Testis (tissue), 2 donors: ENCODE measurements at regions not wholly inside any gene's neighbourhood (a gene's known extent, or its start where the extent isn't known, plus 50 kb on each side); places are given as distances from the start of the nearest gene placed in this dataset.

Experiments used
- CTCF ChIP-seq, 3 experiments: fragments of 450-650 bp in 2 of 3; fragments of 200-600 bp in 1 of 3; sonication (generic) in 1 of 3; IDR thresholded peaks; one replicate each; pipeline ENCODE4 v1.5.1; 2016 to 2019; ENCODE audit warnings: antibody characterized with exemption in 3 of 3, mild to moderate bottlenecking in 2 of 3, moderate library complexity in 1 of 3
- POLR2A ChIP-seq: fragments of 450-650 bp; IDR thresholded peaks from one replicate; pipeline ENCODE4 v1.6.1; 2017; ENCODE audit warnings: antibody characterized with exemption, mild to moderate bottlenecking, moderate library complexity

GRCh38 chr1:38132681-38133080 lies 86.1 kb upstream of the POU3F1 start:
- TF ChIP-seq CTCF (IDR thresholded peaks at IDR 0.05) (no peak), POLR2A (no peak)
